ENCODE measurements at regions not wholly inside any gene's neighbourhood (a gene's known extent, or its start where the extent isn't known, plus 50 kb on each side); places are given as distances from the start of the nearest gene placed in this dataset.

DNA sequence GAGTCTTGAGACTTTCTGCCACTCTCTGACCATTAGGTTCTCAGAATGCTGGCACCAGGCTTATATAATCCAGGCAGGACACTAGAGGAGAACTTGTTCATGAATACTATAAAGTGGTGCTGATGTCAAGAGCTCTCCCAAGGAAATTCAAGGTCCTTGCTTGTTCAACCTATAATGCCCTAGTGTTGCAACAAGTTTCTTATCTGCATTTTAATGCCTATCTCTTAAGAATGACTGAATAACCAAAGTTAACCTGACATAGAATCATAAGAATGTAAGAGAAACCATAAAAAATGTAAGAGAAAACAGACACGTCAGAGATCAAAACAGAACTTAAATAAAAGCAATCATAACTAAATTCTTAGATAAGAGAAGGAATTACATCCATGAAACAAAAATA, 640.8 kb upstream of the SGCD start:
- TF ChIP-seq, protein P1, sequence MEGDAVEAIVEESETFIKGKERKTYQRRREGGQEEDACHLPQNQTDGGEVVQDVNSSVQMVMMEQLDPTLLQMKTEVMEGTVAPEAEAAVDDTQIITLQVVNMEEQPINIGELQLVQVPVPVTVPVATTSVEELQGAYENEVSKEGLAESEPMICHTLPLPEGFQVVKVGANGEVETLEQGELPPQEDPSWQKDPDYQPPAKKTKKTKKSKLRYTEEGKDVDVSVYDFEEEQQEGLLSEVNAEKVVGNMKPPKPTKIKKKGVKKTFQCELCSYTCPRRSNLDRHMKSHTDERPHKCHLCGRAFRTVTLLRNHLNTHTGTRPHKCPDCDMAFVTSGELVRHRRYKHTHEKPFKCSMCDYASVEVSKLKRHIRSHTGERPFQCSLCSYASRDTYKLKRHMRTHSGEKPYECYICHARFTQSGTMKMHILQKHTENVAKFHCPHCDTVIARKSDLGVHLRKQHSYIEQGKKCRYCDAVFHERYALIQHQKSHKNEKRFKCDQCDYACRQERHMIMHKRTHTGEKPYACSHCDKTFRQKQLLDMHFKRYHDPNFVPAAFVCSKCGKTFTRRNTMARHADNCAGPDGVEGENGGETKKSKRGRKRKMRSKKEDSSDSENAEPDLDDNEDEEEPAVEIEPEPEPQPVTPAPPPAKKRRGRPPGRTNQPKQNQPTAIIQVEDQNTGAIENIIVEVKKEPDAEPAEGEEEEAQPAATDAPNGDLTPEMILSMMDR (conservative IDR thresholded peaks at IDR 0.05), result no peak
- no peak for TF ChIP-seq EZH2 (IDR thresholded peaks at IDR 0.05; ENCODE audit: low read depth)

Data from PC-9 (cell line).